HG02623 (cell line): ENCODE measurements at regions not wholly inside any gene's neighbourhood (a gene's known extent, or its start where the extent isn't known, plus 50 kb on each side); places are given as distances from the start of the nearest gene placed in this dataset.
A peak's percentile ranks its signal among the peaks of the same experiment; 100 is the strongest.

Experiments
- ATAC-seq: cut with Tn5 transposase; IDR thresholded peaks from one replicate; pipeline ENCODE4 v1.9.1; 2021; ENCODE audit warnings: moderate library complexity; ENCODE audit not compliant: unreplicated experiment

GRCh38 chr12:16726879-16727278 lies 120.9 kb upstream of the LMO3 start:
- ATAC-seq = no peak

- ATAC-seq = no peak
These were observed 113.9 kb upstream of the LMO3 start for GRCh38 chr12:16719713-16720416.

- ATAC-seq = no peak
These were observed 111.0 kb upstream of the LMO3 start for GRCh38 chr12:16716928-16717327.

GRCh38 chr12:16692099-16692498 lies 86.1 kb upstream of the LMO3 start:
- no peak for ATAC-seq

- no peak for ATAC-seq
These were observed 85.7 kb upstream of the LMO3 start for GRCh38 chr12:16691624-16692023.

- ATAC-seq = no peak
These were observed 82.2 kb upstream of the LMO3 start for GRCh38 chr12:16688200-16688599.

GRCh38 chr12:16685107-16685506 lies 79.1 kb upstream of the LMO3 start:
- no peak for ATAC-seq

GRCh38 chr12:16681196-16681595 lies 75.2 kb upstream of the LMO3 start:
- no peak for ATAC-seq

- ATAC-seq = peak; percentile 53
These were observed 69.5 kb upstream of the LMO3 start for GRCh38 chr12:16675438-16675837.

GRCh38 chr12:16674885-16675284 lies 68.9 kb upstream of the LMO3 start:
- ATAC-seq = no peak

- ATAC-seq = no peak
These were observed 64.6 kb upstream of the LMO3 start for GRCh38 chr12:16670456-16671050.

- ATAC-seq = no peak
These were observed 63.8 kb upstream of the LMO3 start for GRCh38 chr12:16669756-16670155.

- ATAC-seq = no peak
These were observed 62.2 kb upstream of the LMO3 start for GRCh38 chr12:16668198-16668597.

- ATAC-seq = peak; percentile 52
These were observed 52.7 kb upstream of the LMO3 start for GRCh38 chr12:16658699-16659098.
